Inflammatory macrophage treated with lipopolysaccharide for 1 hour (primary cell): ENCODE measurements at regions not wholly inside any gene's neighbourhood (a gene's known extent, or its start where the extent isn't known, plus 50 kb on each side); places are given as distances from the start of the nearest gene placed in this dataset.

Experiments used
- DNase-seq, 2 donors: peaks; one replicate each; pipeline ENCODE4 v3.0.0-alpha.2; 2020 to 2022

DNA sequence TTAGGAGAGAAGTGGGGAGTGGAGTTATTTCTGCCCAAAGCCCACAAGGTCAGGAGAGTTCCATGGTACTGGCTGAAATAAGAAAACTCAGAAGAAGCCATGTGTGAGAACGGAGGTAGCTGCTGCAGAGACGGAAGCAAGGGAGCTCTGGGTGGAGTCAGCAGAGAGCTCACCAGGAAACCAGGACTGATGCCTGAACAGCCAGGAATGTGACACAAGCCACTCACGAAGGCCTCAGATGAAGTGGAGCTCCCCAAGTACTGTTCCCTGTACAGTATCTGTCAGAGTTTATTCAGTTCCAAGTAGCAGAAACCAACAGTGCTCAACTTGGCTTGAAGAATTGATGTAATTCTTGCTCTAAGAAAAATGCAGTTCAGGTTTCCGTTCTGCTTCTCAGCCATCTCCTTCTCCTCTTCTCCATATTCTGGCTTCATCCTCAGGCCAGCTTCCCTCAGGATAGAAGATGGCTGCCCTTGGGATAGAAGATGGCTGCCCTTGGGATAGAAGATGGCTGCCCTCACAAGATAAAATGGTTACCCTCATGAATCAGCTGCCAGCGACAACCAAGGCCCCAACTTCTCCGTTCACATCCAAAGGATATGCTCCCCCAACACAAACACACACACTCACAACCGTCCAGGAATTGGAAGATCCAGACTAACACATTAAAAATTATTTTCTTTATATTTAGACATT is 117.4 kb upstream of the SH3BP4 start:
- DNase-seq = no peak

DNA sequence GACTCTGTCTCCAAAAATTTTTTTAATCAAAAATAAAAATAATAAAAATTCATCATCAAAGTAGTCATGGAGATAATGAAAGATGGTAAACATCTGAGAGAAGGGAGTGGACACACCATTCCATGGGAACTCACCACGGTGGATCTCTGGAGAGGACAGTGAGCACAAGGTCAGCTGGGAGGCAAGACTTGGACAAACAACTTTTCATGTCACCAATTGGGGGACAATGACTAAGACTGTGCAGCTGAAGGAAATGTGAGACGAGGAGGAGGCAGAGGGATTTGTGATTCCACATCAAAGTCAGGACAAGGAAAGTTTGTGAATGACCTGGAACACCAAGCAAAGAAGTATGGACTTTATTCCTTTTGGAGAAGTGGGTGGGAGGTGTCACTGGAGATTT is 121.0 kb upstream of the SH3BP4 start:
- no peak for DNase-seq

DNA sequence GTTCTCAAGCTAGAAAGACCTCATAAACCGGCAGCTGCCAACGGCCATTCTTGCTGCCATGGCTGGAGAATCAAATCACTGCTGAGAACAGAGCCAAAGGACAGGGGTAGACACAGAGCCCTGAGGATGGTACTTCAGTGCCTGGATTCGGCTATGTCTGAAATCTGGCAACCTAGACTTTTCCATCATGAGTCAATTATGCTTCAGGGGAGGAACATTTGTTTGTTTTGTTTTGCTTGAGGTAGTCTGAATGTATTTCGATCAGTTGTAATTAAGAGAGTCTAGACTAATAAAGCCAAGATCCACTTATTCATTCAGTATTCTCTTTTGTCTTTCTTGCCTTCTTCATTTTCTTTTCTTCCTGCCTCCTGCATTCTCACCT is 122.8 kb upstream of the SH3BP4 start:
- DNase-seq = no peak

DNA sequence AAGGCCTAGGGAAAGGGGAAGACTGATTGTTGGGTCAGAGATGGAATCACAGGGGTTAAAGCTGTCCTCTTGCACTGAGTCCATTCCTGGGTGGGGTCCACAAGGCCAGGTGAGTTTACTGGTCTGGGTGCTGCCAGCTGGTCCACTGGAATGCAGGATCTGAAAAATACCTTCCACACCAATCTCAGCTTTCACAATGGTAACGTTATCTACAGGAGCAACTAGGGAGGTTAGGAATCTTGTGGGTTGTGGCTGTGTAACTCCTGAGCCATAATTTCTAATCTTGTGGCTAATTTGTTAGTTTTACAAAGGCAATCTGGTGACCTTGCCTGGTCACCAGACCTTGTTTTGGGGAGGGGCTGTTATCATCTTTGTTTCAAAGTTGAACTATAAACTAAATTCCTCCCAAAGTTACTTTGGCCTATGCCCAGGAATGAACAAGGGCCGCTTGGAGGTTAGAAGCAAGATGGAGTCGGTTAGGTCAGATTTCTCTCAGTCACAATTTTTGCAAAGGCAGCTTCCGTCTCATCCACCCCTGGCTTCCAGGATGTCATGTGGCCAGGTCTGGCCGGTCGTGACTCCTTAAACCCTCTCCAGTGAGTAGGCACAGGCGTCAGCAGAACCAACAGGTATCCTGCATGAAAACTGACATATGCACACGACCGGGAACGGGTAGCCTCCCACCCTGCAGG is 123.3 kb upstream of the SH3BP4 start:
- DNase-seq = no peak

DNA sequence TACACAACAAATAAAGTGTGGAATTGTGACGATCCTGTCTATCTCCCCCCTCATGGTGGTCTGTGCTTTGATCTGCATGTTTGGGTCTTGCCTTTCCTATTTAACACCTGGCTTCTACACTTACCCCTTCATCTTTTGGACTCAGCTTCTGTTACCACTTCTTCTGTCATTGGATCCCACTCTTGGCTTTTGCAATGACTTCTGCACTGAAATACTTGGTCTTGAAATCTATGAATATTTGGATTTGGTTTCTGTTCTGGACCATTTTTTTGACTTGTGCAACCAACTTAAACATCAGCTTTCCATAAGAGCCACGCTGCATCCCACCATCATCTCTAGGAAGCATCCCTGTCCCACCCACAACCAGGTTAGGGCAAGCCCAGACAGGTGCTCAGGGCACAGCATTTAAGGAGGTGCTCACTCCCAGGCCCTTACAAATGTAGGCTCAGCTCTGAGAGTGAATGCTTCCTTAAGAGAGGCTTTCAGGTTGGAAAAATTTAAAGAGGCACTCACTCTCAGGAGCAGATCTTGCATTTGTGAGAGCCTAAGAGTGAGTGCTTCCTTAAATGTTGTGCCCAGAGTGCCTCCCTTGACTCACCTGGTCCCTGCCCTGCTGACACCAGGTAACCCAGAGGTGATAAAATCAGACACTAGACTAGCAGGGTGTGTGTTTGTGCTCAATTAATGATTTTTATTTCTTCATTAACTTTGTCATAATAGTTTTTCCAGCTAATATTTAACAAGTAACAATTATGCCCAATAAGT is 124.5 kb upstream of the SH3BP4 start:
- DNase-seq = no peak

DNA sequence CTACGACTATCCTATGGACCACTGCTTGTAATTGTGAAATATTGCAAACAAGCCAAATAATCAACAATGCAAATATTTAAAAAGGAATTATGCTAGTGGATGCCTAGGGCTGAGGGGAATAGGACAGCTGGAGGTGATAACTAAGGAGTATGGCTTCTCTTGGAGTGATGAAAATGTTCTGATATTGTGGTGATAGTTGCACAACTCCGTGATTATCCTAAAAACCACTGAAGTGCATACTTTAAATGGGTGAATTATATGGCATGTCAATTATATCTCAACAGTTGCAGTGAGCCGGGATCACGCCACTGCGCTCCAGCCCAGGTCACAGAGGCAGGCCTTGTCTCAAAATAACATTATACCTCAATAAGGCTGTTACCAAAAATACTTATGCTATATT is 125.1 kb upstream of the SH3BP4 start:
- no peak for DNase-seq

DNA sequence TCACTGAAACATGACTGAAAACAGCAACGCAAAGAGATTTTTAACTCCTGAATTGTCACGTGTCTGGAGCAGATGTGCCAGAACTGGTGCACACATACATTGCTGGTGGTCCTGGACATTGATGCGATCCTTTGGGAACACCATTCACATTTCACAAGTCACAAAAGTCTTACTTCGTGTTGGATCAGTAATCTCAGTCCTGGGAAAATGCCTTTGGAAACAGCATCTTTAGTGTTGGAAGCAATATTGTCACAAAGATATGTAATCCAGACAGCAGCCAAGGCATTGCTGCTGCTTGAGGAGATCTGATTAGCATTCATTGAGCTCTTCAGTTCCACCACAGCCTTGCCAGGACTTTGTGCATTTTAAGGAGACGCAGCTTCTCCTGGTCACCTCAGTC is 126.2 kb upstream of the SH3BP4 start:
- no peak for DNase-seq

DNA sequence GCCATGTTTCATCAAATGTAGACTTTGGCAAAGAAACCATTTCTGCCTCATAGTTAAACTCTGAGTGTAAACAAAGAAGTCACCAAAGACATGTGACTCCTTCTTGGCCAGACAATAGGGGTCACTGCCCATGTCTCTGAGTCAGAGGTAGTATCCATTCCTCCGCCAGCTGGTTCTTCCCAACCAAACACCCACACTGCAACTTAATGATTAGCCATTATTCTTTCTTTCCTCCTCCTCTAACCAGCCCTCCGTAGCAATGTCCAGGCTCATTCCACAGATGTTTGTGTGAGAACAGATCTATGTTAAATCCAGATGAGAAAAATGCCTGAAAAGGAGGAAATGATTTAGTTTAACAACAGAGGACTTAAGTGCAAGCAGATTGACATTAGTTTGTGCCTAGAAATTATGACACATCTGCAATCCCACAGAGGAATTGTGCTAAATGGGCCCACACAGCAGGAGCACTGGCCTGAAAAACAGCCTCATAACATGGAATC is 127.9 kb upstream of the SH3BP4 start:
- no peak for DNase-seq

DNA sequence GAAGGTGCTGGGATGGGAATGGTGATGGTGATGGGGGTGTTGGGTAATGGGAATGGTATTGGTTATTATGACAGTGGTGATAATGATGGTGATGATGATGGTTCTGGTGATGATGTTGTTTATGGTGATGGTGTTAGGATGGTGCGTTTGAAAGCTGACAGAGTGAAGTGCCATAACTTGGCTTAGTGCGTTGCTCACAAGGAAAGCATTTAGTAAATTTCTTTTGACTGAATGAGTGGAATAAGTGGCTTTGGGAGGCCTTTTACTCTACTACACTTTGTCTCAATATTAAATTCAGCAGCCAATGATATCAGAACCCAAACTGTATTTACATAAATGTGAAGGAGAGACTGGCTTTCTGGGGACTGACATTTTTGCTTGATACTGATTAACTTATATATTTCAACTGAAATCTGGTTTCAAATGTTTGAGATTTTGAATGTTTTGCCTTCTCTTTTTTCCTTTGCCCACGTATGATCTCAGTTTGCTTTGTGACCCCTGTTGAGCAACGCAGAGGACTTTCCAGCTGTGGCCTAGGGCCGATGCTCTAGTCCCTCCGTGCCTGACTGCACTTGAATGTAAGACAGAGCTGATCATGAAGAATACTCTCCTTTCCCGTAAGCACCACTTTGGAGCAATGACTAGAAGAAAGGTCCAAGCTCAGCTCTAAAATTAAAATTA is 128.5 kb upstream of the SH3BP4 start:
- no peak for DNase-seq

DNA sequence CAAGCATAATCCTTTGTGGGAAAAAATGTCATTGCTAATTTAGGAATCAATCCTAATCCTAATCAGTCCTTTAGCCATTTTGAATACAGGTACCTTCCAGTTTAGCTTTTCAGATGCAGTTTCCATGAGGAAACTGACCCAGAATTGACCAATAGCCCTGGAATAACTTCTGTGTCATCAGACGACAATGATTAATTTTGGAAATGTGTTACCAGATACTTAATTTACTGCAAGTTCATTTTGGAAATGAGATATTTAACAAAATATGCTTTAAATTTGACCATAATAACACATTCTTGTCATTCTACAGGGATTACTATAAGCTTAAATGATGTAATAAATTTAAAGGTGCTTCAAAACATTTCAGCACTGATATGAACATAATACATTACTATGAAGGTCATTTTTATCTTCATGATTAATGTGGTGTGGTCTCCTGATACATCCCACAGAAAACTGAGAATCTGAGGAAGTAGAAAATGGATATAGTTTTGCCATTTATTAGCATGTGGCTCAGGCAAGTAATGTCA is 129.8 kb upstream of the SH3BP4 start:
- no peak for DNase-seq

DNA sequence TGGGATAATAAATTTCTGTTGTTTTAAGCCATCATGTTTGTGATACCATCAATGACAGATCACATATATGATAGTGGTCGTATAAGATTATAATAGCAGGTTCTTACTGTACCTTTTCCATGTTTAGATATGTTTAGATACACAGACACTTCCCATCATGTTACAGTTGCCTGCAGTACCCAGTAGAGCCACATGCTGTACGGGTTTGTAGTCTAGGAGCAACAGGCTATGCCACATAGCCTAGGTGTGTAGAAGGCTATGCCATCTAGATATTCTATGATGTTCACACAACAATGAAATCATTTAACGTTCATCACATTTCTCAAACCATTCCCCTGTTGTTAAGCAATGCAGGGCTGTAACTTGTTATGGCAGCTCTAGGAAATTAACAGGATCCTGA is 132.9 kb upstream of the SH3BP4 start:
- DNase-seq = no peak

DNA sequence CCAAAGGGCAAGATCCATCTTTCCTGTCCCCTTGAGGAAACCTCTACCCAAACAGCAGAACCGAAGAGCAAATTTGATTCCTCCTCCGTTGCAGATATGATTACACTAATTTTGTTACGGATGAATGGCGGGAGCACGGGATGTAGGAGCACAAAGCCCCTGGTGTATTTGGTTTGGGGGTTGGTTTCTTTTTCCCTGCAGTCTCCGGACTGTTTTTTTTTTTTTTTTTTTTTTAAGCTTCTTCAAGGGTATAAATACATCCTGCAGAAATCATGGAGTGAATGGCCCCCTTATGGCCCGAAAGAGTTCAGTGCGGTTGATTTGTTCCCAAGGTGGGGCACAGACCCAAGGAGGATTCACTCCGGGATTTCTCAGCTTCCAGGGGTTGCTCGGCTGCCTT is 135.3 kb upstream of the SH3BP4 start:
- DNase-seq = no peak

DNA sequence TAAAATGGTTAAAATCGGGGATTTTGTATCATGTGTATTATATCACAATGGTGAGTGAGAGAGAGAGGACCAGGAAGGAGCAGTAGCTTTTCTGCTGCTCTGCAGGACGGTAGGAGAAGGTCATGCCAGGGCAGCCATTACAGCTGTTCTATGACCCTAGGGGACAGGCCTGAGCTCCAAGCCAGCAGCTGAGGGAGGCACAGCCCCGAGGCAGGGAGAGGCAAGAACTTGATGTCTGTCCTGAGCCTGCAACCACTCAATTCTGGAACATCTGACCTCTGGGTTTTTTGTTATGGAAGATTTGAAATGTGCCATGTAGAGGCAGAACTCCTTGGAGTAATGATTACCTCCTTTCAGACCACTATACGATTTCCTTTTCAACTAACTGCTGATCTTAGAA is 135.8 kb upstream of the SH3BP4 start:
- DNase-seq = no peak

DNA sequence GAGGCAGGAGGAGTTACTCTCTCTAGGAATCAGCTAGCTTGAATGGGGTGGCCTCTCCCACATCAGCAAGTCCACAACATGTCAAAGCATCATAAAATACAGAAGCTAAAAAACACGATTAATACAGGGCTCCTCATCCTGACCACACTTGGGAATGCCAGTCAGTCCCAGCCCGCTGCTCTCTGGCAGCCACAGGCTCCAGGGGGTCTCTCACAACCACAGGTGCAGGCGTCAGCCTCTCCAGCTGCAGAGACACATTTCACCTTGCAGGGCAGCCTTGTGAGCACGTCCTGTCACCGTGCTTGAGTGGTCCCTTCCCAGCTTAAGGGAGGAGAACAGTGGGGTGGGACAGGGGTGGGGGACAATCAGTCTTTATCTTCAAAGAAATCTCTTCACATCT is 137.4 kb upstream of the SH3BP4 start:
- DNase-seq = no peak

DNA sequence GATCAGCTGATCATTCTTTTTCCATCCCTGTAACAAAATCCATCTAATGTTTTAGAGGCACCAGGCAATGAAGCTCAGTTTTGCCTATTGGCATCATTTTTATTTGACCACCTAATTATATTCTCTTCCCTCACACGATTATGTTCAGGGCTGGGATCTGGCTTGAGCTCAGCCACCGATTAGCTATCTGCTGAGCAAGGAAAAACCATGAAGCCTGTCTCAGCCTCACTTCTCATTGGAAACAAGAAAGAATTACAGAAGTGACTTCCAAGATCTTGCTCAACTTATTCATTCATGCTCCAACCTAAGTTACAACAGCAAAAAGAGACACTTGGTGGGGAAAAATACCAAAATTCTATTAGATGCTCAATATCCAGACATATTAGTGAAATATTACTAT is 139.0 kb upstream of the SH3BP4 start:
- DNase-seq = no peak

DNA sequence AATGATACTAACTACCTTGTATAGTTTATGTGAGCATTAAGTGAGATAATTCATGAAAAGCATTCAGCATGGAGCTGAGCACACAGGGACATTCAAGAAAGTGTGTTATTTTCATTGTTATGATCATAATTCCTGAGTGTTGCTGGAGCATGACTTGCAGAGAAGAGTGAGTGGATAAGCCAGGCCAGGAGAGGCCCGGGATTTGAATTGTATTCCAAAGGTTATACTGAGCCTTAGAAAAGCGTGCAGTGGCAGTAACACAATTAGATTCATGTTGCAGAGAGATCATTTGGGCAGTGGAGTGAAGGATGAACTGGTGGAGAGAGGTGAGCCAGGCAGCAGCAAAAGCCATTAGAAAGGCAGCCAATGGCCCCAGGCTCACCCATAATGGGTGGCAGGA is 142.9 kb upstream of the SH3BP4 start:
- DNase-seq = no peak

DNA sequence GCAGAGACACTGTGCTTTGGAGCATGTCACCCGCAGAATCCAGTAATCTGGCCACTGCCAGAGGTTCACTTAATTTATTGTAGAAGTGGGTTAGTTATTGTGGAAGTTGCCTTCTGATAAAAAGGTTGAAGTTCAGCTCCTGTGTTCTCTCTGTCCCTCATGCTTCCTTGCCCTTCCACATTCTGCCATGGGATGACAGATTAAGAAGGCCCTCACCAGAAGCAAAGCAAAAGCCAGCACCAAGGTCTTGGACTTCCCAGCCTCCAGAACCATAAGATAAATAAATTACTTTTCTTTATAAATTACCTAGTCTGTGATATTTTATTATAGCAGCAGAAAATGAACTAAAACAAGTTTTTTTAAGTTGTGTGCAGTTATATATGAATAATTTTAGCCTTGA is 145.0 kb upstream of the SH3BP4 start:
- DNase-seq = no peak

DNA sequence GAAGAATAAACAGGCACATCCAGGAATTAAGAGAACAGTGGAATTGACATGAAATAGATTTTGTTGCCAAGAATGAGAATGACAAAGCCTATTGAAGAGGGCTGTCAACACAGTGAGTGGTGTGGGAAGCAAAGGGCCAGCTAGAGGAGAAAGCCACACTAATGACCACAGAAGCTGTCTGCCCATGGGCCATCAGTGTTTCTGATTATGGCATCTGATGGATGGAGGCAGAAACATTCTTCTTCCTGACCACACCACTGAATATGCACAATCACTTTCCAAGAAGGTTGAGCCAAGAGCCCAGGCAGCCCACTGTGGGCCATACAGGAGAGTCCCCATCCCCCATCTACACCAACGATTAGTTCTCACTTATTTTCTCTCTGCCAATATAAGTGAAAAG is 146.0 kb upstream of the SH3BP4 start:
- DNase-seq = no peak

DNA sequence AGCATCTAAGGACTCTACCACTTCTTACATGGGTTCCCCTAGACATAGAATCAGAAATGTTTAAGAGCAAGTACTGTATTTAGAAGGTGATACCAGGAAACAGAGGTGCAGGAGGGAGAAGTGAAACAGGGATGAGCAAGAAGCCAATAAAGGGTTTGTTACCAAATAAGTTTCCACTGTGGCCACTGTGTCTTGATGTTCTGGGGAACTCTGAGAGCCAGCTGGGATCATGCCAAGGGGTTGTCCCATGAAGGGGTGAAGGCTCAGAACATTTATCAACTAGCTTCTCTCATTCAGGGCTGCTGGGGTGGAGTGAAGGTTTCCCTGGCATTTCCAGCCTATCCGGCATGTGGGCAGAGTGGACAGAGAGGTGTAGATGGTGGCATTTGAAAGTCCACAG is 147.1 kb upstream of the SH3BP4 start:
- DNase-seq = no peak

DNA sequence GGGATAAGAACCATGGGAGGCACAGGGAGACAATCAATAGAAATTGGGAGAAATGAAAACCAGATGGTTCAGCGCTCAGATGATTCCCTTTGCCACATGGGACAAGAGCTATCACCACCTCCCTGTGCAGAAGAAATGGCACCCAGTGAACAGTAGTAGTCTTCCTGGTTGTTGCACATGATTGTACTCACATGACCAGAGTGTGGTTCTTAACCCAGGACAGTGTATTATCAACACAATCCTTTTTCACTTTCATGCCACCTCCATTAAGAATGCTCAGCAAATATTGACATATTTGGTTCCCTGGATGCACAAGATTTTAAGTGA is 149.0 kb upstream of the SH3BP4 start:
- no peak for DNase-seq

DNA sequence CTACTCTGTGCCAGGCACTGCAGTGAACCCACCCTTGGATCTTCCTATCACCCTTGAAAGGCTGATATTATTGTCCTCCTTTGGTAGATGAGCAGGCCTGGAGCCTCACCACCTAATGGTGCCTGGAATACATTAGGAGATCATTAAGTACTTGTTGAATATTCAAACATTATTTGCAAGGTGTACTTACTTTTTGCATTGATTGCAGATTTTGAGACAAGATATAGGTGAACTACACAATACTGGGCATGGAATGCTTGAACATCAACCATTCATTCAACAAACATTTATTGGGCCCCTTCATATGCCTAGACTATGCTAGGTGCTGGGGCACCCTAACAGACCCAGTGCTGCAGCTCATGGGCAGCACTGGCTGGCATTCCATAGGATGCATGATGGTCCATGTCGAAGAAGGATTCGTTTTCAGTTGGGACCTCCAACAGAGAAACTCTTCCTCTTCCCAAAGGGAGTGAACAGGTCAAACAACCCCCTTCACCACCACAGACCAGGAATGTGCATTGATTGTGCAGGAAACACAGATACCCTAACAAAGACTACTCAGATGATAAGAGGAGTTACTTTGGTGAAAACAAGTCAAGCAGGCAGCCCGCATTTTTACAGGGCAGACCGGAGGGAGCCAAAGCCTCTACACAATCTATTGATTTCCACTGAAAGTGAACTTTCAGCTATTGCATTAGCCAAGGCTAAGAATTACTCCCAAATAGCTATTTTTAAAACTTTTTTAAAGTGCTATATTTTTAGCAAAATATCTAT is 149.6 kb upstream of the SH3BP4 start:
- DNase-seq = no peak

DNA sequence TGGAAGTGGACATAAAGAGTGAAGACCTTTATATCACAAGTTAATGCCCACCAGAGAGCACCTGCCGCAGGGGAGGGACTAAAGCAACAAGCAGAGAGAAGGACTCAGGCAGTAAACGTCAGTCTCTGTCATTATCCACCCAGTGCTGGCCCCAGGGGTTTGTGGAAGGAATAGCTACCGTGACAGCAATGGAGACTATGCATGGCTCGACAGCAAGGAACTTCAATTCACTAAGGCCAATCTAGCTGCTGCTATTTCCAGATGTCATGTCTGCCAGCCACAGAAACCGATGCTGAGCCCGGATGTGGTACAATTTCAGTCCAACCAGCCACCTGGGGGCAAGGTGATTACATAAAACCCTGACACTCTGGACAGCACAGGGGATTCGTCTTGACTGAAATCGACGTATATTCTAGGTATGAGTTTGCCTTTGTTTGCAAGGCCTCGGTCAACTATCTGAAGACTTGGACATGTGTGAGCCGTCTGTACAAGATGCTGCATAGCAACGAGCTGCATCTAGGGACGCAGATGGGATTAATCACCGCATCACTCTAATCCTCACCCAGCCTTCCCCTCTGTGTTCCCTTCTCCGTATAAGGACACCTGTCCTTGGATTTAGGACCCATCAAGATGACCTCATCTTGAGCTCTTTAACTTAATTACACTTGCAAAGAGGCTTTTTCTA is 154.1 kb upstream of the SH3BP4 start:
- DNase-seq = no peak
